Thoracic aorta (tissue), 2 donors: ENCODE measurements at regions not wholly inside any gene's neighbourhood (a gene's known extent, or its start where the extent isn't known, plus 50 kb on each side); places are given as distances from the start of the nearest gene placed in this dataset.

Experiments used
- ATAC-seq: fragments of 150-250 bp; one replicate; pipeline ENCODE4 v1.8.0; 2017; ENCODE audit warnings: low read depth; ENCODE audit not compliant: insufficient number of reproducible peaks, low FRiP score
- DNase-seq: peaks from one replicate; pipeline ENCODE4 v3.0.0-alpha.2; 2020; ENCODE audit warnings: low spot score
- H3K27ac ChIP-seq, 2 donors: fragments of 200-600 bp; sonication (generic); 1 replicate in 1 of 2; 2 replicates in 1 of 2; pipeline ENCODE4 v1.5.1; 2016; ENCODE audit warnings: mild to moderate bottlenecking in 2 of 2, moderate library complexity in 2 of 2
- H3K27me3 ChIP-seq: fragments of 200-600 bp; sonication (generic); replicated peaks from 2 replicates; pipeline ENCODE4 v1.6.0; 2016; ENCODE audit warnings: mild to moderate bottlenecking; ENCODE audit not compliant: insufficient read depth
- H3K36me3 ChIP-seq: fragments of 200-600 bp; sonication (generic); one replicate; pipeline ENCODE4 v1.5.1; 2016
- H3K4me1 ChIP-seq, 2 donors: fragments of 200-600 bp; sonication (generic); 1 replicate in 1 of 2; 2 replicates in 1 of 2; pipeline versions ENCODE4 v1.5.1 to v1.6.0; 2016; ENCODE audit warnings: low read depth in 2 of 2, mild to moderate bottlenecking in 1 of 2; ENCODE audit not compliant: control insufficient read depth in 1 of 2
- H3K4me3 ChIP-seq: fragments of 200-600 bp; sonication (generic); 2 replicates; pipeline ENCODE4 v1.5.1; 2016; ENCODE audit warnings: mild to moderate bottlenecking
- H3K9me3 ChIP-seq: fragments of 200-600 bp; sonication (generic); 2 replicates; pipeline ENCODE4 v1.5.1; 2016
- TF ChIP-seq, protein P1 (sequence below): fragments of 200-600 bp; sonication (generic); IDR thresholded peaks from one replicate; pipeline ENCODE4 v1.5.1; 2019; ENCODE audit warnings: antibody characterized with exemption

DNA sequence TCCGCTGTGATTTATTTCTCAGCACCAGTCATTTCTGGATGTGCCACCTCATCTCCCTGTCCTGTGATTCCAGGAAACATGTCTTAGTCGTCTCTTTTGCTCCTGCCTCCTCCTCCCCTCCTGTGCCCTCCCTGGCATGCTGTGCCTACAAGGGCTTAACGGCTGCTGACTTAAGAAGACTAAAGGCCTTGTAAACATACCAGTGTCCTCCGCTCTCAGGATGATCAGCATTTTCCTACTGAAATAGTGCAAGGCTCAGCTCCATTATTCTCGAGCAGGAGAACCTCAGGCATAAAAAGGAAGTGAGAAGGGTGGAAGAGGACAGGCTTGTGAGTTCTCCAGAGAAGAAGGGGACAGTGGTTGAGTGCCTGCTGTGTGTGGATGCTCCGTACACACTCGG, 61.6 kb upstream of the RUNX3 start:
- ATAC-seq, result no peak
- Histone ChIP-seq H3K27ac (no peak overlapping the region), H3K9me3 (no peaks in the 10 kb centered on the region), H3K27me3 (no peaks in the 10 kb centered on the region), H3K4me3 (no peak overlapping the region), H3K36me3 (no peaks in the 10 kb centered on the region), H3K4me1 (no peaks in the 10 kb centered on the region)
- no peak for DNase-seq
- TF ChIP-seq, protein P1, sequence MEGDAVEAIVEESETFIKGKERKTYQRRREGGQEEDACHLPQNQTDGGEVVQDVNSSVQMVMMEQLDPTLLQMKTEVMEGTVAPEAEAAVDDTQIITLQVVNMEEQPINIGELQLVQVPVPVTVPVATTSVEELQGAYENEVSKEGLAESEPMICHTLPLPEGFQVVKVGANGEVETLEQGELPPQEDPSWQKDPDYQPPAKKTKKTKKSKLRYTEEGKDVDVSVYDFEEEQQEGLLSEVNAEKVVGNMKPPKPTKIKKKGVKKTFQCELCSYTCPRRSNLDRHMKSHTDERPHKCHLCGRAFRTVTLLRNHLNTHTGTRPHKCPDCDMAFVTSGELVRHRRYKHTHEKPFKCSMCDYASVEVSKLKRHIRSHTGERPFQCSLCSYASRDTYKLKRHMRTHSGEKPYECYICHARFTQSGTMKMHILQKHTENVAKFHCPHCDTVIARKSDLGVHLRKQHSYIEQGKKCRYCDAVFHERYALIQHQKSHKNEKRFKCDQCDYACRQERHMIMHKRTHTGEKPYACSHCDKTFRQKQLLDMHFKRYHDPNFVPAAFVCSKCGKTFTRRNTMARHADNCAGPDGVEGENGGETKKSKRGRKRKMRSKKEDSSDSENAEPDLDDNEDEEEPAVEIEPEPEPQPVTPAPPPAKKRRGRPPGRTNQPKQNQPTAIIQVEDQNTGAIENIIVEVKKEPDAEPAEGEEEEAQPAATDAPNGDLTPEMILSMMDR, result no peak

GRCh38 chr1:24990779-24991641, 60.9 kb upstream of the RUNX3 start:
- Histone ChIP-seq H3K4me3 (no peak overlapping the region), H3K36me3 (no peaks in the 10 kb centered on the region), H3K9me3 (no peaks in the 10 kb centered on the region), H3K27me3 (no peaks in the 10 kb centered on the region), H3K4me1 (no peaks in the 10 kb centered on the region), H3K27ac (no peak overlapping the region)
- ATAC-seq, result no peak
- no peak for DNase-seq
- TF ChIP-seq, protein P1, result no peak

- Histone ChIP-seq H3K27ac (no peak overlapping the region), H3K36me3 (no peaks in the 10 kb centered on the region), H3K4me1 (no peaks in the 10 kb centered on the region), H3K27me3 (no peaks in the 10 kb centered on the region), H3K9me3 (no peaks in the 10 kb centered on the region), H3K4me3 (no peak overlapping the region)
- DNase-seq (no peak), ATAC-seq (no peak)
- TF ChIP-seq, protein P1, result no peak
Observed at GRCh38 chr1:24990136-24990535, 60.1 kb upstream of the RUNX3 start.

GRCh38 chr1:24989082-24989481, 59.0 kb upstream of the RUNX3 start:
- no peak overlapping the region for H3K27ac ChIP-seq
- no peaks in the 10 kb centered on the region for H3K4me1 ChIP-seq
- TF ChIP-seq, protein P1, result no peak
- no peaks in the 10 kb centered on the region for H3K9me3 ChIP-seq
- ATAC-seq (no peak), DNase-seq (no peak)
- no peaks in the 10 kb centered on the region for H3K27me3 ChIP-seq
- H3K36me3 ChIP-seq, result no peaks in the 10 kb centered on the region
- H3K4me3 ChIP-seq, result no peak overlapping the region

DNA sequence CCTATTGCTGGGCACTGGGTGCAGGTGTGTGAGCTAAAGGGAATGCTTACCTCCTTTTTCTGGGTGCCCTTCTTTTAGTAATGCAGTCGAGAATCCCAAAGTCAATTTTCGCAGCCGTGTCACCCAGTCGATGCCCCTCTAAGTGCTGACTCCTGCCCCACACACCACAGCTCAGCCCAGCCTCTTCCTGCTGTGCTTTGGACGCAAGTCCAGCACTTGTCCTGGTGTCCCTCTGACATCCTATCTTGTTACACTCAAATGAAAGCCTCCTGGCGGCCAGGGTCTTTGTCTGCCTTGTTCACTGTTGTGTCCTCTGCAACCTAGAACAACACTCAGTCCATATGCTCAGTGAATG, 58.5 kb upstream of the RUNX3 start:
- Histone ChIP-seq H3K27ac (no peak overlapping the region), H3K27me3 (no peaks in the 10 kb centered on the region), H3K4me3 (no peak overlapping the region), H3K9me3 (no peaks in the 10 kb centered on the region), H3K36me3 (no peaks in the 10 kb centered on the region), H3K4me1 (no peaks in the 10 kb centered on the region)
- TF ChIP-seq, protein P1, result no peak
- no peak for DNase-seq
- no peak for ATAC-seq
